IPS-15b (cell line): ENCODE measurements at regions not wholly inside any gene's neighbourhood (a gene's known extent, or its start where the extent isn't known, plus 50 kb on each side); places are given as distances from the start of the nearest gene placed in this dataset.
"Not testable (repeated sequence)": the region's sequence is repeated elsewhere in the genome, so short reads cannot be mapped to it uniquely, and the experiment has no call there.

Source experiments
- H3K27me3 ChIP-seq: one replicate; pipeline ENCODE4 v1.6.1; 2013; ENCODE audit warnings: low read length; ENCODE audit not compliant: control insufficient read depth, insufficient read depth
- H3K36me3 ChIP-seq: one replicate; pipeline ENCODE4 v1.6.1; 2013; ENCODE audit warnings: low read length; ENCODE audit not compliant: control insufficient read depth, insufficient read depth
- H3K4me1 ChIP-seq: one replicate; pipeline ENCODE4 v1.6.1; 2013; ENCODE audit warnings: mild to moderate bottlenecking, low read length; ENCODE audit not compliant: control insufficient read depth, insufficient read depth
- H3K4me3 ChIP-seq: one replicate; pipeline ENCODE4 v1.5.1; 2013; ENCODE audit warnings: low read depth, low read length
- H3K9ac ChIP-seq: one replicate; pipeline ENCODE4 v1.6.1; 2013; ENCODE audit warnings: low read depth, mild to moderate bottlenecking, low read length
- H3K9me3 ChIP-seq: one replicate; pipeline ENCODE4 v1.6.1; 2013; ENCODE audit warnings: mild to moderate bottlenecking, low read length; ENCODE audit not compliant: control insufficient read depth, insufficient read depth

- H3K36me3 ChIP-seq: no peaks in the 10 kb centered on the region
- no peak overlapping the region for H3K9ac ChIP-seq
- no peaks in the 10 kb centered on the region for H3K27me3 ChIP-seq
- H3K4me1 ChIP-seq: no peaks in the 10 kb centered on the region
- H3K9me3 ChIP-seq: no peaks in the 10 kb centered on the region
- no peak overlapping the region for H3K4me3 ChIP-seq
Measured at GRCh38 chr13:63304497-63304896, 1888.8 kb upstream of the PCDH20 start.

- no peak overlapping the region for H3K4me3 ChIP-seq
Measured at GRCh38 chr13:63299866-63300394, 1884.3 kb upstream of the PCDH20 start.

GRCh38 chr13:63297163-63297562, 1881.5 kb upstream of the PCDH20 start:
- H3K4me3 ChIP-seq: no peak overlapping the region
- H3K27me3 ChIP-seq: no peaks in the 10 kb centered on the region
- no peaks in the 10 kb centered on the region for H3K4me1 ChIP-seq
- no peak overlapping the region for H3K9ac ChIP-seq
- no peaks in the 10 kb centered on the region for H3K9me3 ChIP-seq
- no peaks in the 10 kb centered on the region for H3K36me3 ChIP-seq

More at GRCh38 chr13:63299866-63300394, 1884.3 kb upstream of the PCDH20 start:
- no peaks in the 10 kb centered on the region for H3K4me1 ChIP-seq
- no peaks in the 10 kb centered on the region for H3K9me3 ChIP-seq
- no peak overlapping the region for H3K9ac ChIP-seq
- H3K27me3 ChIP-seq: no peaks in the 10 kb centered on the region
- H3K36me3 ChIP-seq: no peaks in the 10 kb centered on the region

- Histone ChIP-seq H3K4me1 (no peaks in the 10 kb centered on the region), H3K9me3 (no peaks in the 10 kb centered on the region), H3K9ac (no peak overlapping the region), H3K4me3 (no peak overlapping the region), H3K27me3 (no peaks in the 10 kb centered on the region), H3K36me3 (no peaks in the 10 kb centered on the region)
Measured at GRCh38 chr13:63291701-63292100, 1876.1 kb upstream of the PCDH20 start.

- no peaks in the 10 kb centered on the region for H3K36me3 ChIP-seq
- no peaks in the 10 kb centered on the region for H3K9me3 ChIP-seq
- no peaks in the 10 kb centered on the region for H3K4me1 ChIP-seq
- no peak overlapping the region for H3K4me3 ChIP-seq
- no peak overlapping the region for H3K9ac ChIP-seq
- H3K27me3 ChIP-seq: no peaks in the 10 kb centered on the region
Measured at GRCh38 chr13:63288576-63288975, 1872.9 kb upstream of the PCDH20 start.

GRCh38 chr13:63287926-63288325, 1872.3 kb upstream of the PCDH20 start:
- no peaks in the 10 kb centered on the region for H3K36me3 ChIP-seq
- no peaks in the 10 kb centered on the region for H3K9me3 ChIP-seq
- H3K9ac ChIP-seq: no peak overlapping the region
- no peaks in the 10 kb centered on the region for H3K27me3 ChIP-seq
- no peak overlapping the region for H3K4me3 ChIP-seq
- H3K4me1 ChIP-seq: no peaks in the 10 kb centered on the region

- H3K27me3 ChIP-seq: no peaks in the 10 kb centered on the region
- no peaks in the 10 kb centered on the region for H3K36me3 ChIP-seq
- H3K4me3 ChIP-seq: no peak overlapping the region
- no peaks in the 10 kb centered on the region for H3K9me3 ChIP-seq
- H3K4me1 ChIP-seq: no peaks in the 10 kb centered on the region
- H3K9ac ChIP-seq: no peak overlapping the region
Measured at GRCh38 chr13:63285426-63285825, 1869.8 kb upstream of the PCDH20 start.

- Histone ChIP-seq H3K4me3 (no peak overlapping the region), H3K27me3 (no peaks in the 10 kb centered on the region), H3K9me3 (no peaks in the 10 kb centered on the region), H3K36me3 (no peaks in the 10 kb centered on the region), H3K4me1 (no peaks in the 10 kb centered on the region), H3K9ac (no peak overlapping the region)
Measured at GRCh38 chr13:63279136-63279535, 1863.5 kb upstream of the PCDH20 start.

- Histone ChIP-seq H3K9me3 (no peaks in the 10 kb centered on the region), H3K36me3 (no peaks in the 10 kb centered on the region), H3K9ac (no peak overlapping the region), H3K4me1 (no peaks in the 10 kb centered on the region), H3K27me3 (no peaks in the 10 kb centered on the region), H3K4me3 (no peak overlapping the region)
Measured at GRCh38 chr13:63274772-63275171, 1859.1 kb upstream of the PCDH20 start.

GRCh38 chr13:63249411-63250187, 1834.0 kb upstream of the PCDH20 start:
- Histone ChIP-seq H3K4me3 (no peak overlapping the region), H3K9me3 (no peaks in the 10 kb centered on the region), H3K9ac (no peak overlapping the region), H3K4me1 (no peaks in the 10 kb centered on the region), H3K27me3 (no peaks in the 10 kb centered on the region), H3K36me3 (no peaks in the 10 kb centered on the region)

- H3K9me3 ChIP-seq, H3K27me3 ChIP-seq, H3K4me1 ChIP-seq, H3K36me3 ChIP-seq, H3K9ac ChIP-seq, H3K4me3 ChIP-seq: not testable (repeated sequence)
Measured at GRCh38 chr13:63236667-63237396, 1821.2 kb upstream of the PCDH20 start.

- H3K4me3 ChIP-seq, H3K9me3 ChIP-seq, H3K27me3 ChIP-seq, H3K4me1 ChIP-seq, H3K9ac ChIP-seq, H3K36me3 ChIP-seq: not testable (repeated sequence)
Measured at GRCh38 chr13:63218596-63218995, 1802.9 kb upstream of the PCDH20 start.
